IMR-90 (cell line): ENCODE measurements at regions not wholly inside any gene's neighbourhood (a gene's known extent, or its start where the extent isn't known, plus 50 kb on each side); places are given as distances from the start of the nearest gene placed in this dataset.

ENCODE experiments used
- ATAC-seq: fragments of 200-7000 bp; cut with Tn5 transposase; 2 replicates; pipeline ENCODE4 v1.9.1; 2020; ENCODE audit warnings: low read depth, mild to moderate bottlenecking, moderate library complexity
- BruUV-seq: library from RNA; stranded (reverse); fragments of 400-500 nt; replicated peaks from 2 replicates; lab custom pipeline; 2021; lab: Mats Ljungman, UMichigan
- CTCF ChIA-PET: fragments of 300-600 bp; formaldehyde crosslinking; extraction: SDS; loops from one replicate; lab custom pipeline; 2021; ENCODE audit warnings: antibody characterized with exemption; lab: Yijun Ruan, JAX
- POLR2A ChIA-PET: fragments of 300-600 bp; sonication (Branson Sonifier 250); formaldehyde crosslinking; loops from one replicate; lab custom pipeline; 2022; ENCODE audit warnings: antibody characterized with exemption; ENCODE audit not compliant: unreplicated experiment; lab: Charles Lee
- DNase-seq: peaks from one replicate; pipeline ENCODE4 v3.0.0; 2013
- H2AFZ ChIP-seq: replicated peaks from 2 replicates; pipeline ENCODE3; 2013; ENCODE audit warnings: low read length, mild to moderate bottlenecking; ENCODE audit not compliant: poor library complexity
- H2AK5ac ChIP-seq: 2 replicates; pipeline ENCODE4 v1.6.1; 2013; ENCODE audit warnings: low read depth, low read length, inconsistent platforms
- H2AK9ac ChIP-seq: replicated peaks from 2 replicates; pipeline ENCODE3; 2013; ENCODE audit warnings: mild to moderate bottlenecking, low read depth, low read length, moderate library complexity; ENCODE audit not compliant: poor library complexity
- H2BK120ac ChIP-seq: 2 replicates; pipeline ENCODE4 v1.6.1; 2013; ENCODE audit warnings: low read depth, low read length, inconsistent platforms
- H2BK15ac ChIP-seq: 3 replicates; pipeline ENCODE4 v1.6.1; 2013; ENCODE audit warnings: low read depth, low read length, inconsistent platforms
- H2BK20ac ChIP-seq: 2 replicates; pipeline ENCODE4 v1.6.1; 2013; ENCODE audit warnings: low read depth, mild to moderate bottlenecking, inconsistent platforms, low read length, moderate library complexity
- H2BK5ac ChIP-seq: 2 replicates; pipeline ENCODE4 v1.6.1; 2013; ENCODE audit warnings: mild to moderate bottlenecking, low read depth, low read length, inconsistent platforms; ENCODE audit not compliant: poor library complexity, severe bottlenecking
- H3K14ac ChIP-seq: replicated peaks from 2 replicates; pipeline ENCODE4 v1.6.1; 2013; ENCODE audit warnings: low read depth, low read length, inconsistent platforms
- H3K18ac ChIP-seq: 2 replicates; pipeline ENCODE4 v1.6.1; 2013; ENCODE audit warnings: low read depth, low read length, control low read depth
- H3K23ac ChIP-seq: 2 replicates; pipeline ENCODE4 v1.6.1; 2013; ENCODE audit warnings: low read depth, low read length, inconsistent platforms
- H3K27ac ChIP-seq: 2 replicates; pipeline ENCODE4 v1.5.1; 2013; ENCODE audit warnings: mild to moderate bottlenecking, control low read depth, low read length; ENCODE audit not compliant: insufficient read depth
- H3K27me3 ChIP-seq: 2 replicates; pipeline ENCODE4 v1.6.1; 2013; ENCODE audit warnings: low read length; ENCODE audit not compliant: control insufficient read depth, insufficient read depth
- H3K36me3 ChIP-seq: 2 replicates; pipeline ENCODE4 v1.6.1; 2013; ENCODE audit warnings: low read length, mixed read lengths; ENCODE audit not compliant: control insufficient read depth, insufficient read depth
- H3K4ac ChIP-seq: 2 replicates; pipeline ENCODE4 v1.6.1; 2013; ENCODE audit warnings: low read depth, low read length, inconsistent platforms
- H3K4me1 ChIP-seq: 2 replicates; pipeline ENCODE4 v1.6.1; 2013; ENCODE audit warnings: low read length, mixed read lengths; ENCODE audit not compliant: control insufficient read depth, insufficient read depth
- H3K4me2 ChIP-seq: 2 replicates; pipeline ENCODE4 v1.6.1; 2013; ENCODE audit warnings: low read depth, mild to moderate bottlenecking, control low read depth, low read length, moderate library complexity
- H3K4me3 ChIP-seq: 2 replicates; pipeline ENCODE4 v1.5.1; 2013; ENCODE audit warnings: low read depth, mild to moderate bottlenecking, control low read depth, low read length, moderate library complexity; ENCODE audit not compliant: insufficient read depth
- H3K56ac ChIP-seq: 2 replicates; pipeline ENCODE4 v1.6.1; 2013; ENCODE audit warnings: low read length, inconsistent platforms; ENCODE audit not compliant: insufficient read depth; ENCODE audit errors: extremely low read depth
- H3K79me1 ChIP-seq, 2 experiments: 2 replicates each; pipeline ENCODE4 v1.6.1; 2013; ENCODE audit warnings: low read length in 2 of 2, inconsistent platforms in 1 of 2, low read depth in 1 of 2
- H3K9ac ChIP-seq: 2 replicates; pipeline ENCODE4 v1.6.1; 2013; ENCODE audit warnings: low read depth, low read length, control low read depth
- H3K9me1 ChIP-seq: 2 replicates; pipeline ENCODE4 v1.6.1; 2013; ENCODE audit warnings: low read length, inconsistent platforms; ENCODE audit not compliant: insufficient read depth
- H3K9me3 ChIP-seq: 2 replicates; pipeline ENCODE4 v1.6.1; 2013; ENCODE audit warnings: low read length; ENCODE audit not compliant: control insufficient read depth, insufficient read depth
- H4K20me1 ChIP-seq: 2 replicates; pipeline ENCODE4 v1.6.1; 2013; ENCODE audit warnings: low read length, inconsistent platforms; ENCODE audit not compliant: insufficient read depth
- H4K5ac ChIP-seq: 2 replicates; pipeline ENCODE4 v1.6.1; 2013; ENCODE audit warnings: mild to moderate bottlenecking, low read depth, low read length, control low read depth
- H4K8ac ChIP-seq, 2 experiments: 2 replicates each; pipeline ENCODE4 v1.6.1; 2013; ENCODE audit warnings: low read depth in 2 of 2, low read length in 2 of 2, control low read depth in 1 of 2, inconsistent platforms in 1 of 2
- H4K91ac ChIP-seq: 2 replicates; pipeline ENCODE4 v1.6.1; 2013; ENCODE audit warnings: low read depth, low read length, inconsistent platforms; ENCODE audit not compliant: insufficient read depth
- BHLHE40 ChIP-seq: fragments of 150-350 bp; IDR thresholded peaks from 2 replicates; pipeline ENCODE4 v1.6.1; 2016; ENCODE audit warnings: mild to moderate bottlenecking, low read depth, low read length
- CEBPB ChIP-seq: IDR thresholded peaks from 2 replicates; pipeline ENCODE4 v1.6.1; 2012; ENCODE audit warnings: low read depth, low read length, improper control_type of control experiment
- CHD1 ChIP-seq: IDR thresholded peaks from 2 replicates; pipeline ENCODE4 v1.6.1; 2012; ENCODE audit warnings: low read depth, low read length, improper control_type of control experiment
- FOS ChIP-seq: fragments of 150-350 bp; IDR thresholded peaks from 2 replicates; pipeline ENCODE4 v1.6.1; 2016; ENCODE audit warnings: low read depth, low read length
- MAFK ChIP-seq: IDR thresholded peaks from 2 replicates; pipeline ENCODE4 v1.6.1; 2012; ENCODE audit warnings: low read depth, low read length, improper control_type of control experiment
- MXI1 ChIP-seq: IDR thresholded peaks from 2 replicates; pipeline ENCODE4 v1.6.1; 2012; ENCODE audit warnings: low read depth, mild to moderate bottlenecking, low read length, moderate library complexity, borderline replicate concordance
- RFX5 ChIP-seq: IDR thresholded peaks from 2 replicates; pipeline ENCODE4 v1.8.0; 2012; ENCODE audit warnings: low read depth, mild to moderate bottlenecking, low read length, moderate library complexity
- SMC3 ChIP-seq: fragments of 150-350 bp; IDR thresholded peaks from 2 replicates; pipeline ENCODE4 v1.6.1; 2016; ENCODE audit warnings: low read depth, mild to moderate bottlenecking, antibody characterized with exemption, low read length, moderate library complexity
- WGBS, 2 experiments: methylation state at CpG; one replicate each; pipeline versions ENCODE4 v1.1.5 to v1.1.7; 2013; ENCODE audit warnings: missing lambda C conversion rate in 2 of 2; ENCODE audit not compliant: insufficient read length in 1 of 2; ENCODE audit errors: extremely low coverage in 2 of 2; 5-methylcytosine and 5-hydroxymethylcytosine counted together
- dilution Hi-C: fragments of 300-500 bp; cut with HindIII; formaldehyde crosslinking; loops from one replicate; pipeline ENCODE4 v1.14.3; 2018; ENCODE audit warnings: low sequenced_read_pairs; ENCODE audit not compliant: unreplicated experiment
- in situ Hi-C: fragments of 300-500 bp; cut with MboI; formaldehyde crosslinking; loops from 3 replicates; pipeline ENCODE4 v1.14.3; 2019; ENCODE audit warnings: low sequenced_read_pairs, inconsistent platforms, mixed read lengths
- intact Hi-C: fragments of 100-400 bp; cut with micrococcal nuclease; formaldehyde crosslinking; loops from 2 replicates; pipeline ENCODE4 v1.10.0; 2022
- TF ChIP-seq, protein P1 (sequence below): fragments of 150-350 bp; IDR thresholded peaks from 2 replicates; pipeline ENCODE4 v1.6.1; 2017; ENCODE audit warnings: mild to moderate bottlenecking, antibody characterized with exemption, low read length, low read depth
- TF ChIP-seq, protein P2 (sequence below): conservative IDR thresholded peaks from 2 replicates; pipeline ENCODE4 v1.5.1; 2012; ENCODE audit warnings: mild to moderate bottlenecking, low read depth, low read length, improper control_type of control experiment

DNA sequence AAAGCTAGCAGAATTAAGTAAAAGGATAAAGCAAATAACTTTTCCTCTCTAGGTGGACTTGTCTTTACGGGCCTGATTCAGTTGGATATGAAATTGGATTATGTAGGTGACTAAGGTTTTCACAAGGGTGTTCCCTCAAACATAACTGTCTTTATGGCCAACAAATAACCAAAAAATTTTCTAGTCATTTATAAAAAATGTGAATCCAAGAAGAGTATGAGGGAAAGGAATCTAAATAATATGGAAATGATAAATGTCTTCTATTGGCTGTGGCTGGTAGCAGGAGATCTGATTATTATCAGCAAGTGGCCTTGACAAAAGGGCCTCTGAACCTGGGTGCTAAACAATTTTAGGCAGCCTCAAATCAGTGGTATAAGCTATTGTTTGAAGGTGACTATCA lies 594.0 kb upstream of the UBE2E2 start:
- no CpG with 5 or more reads among the region's 1 CpG for WGBS, 2 experiments
- no peak overlapping the region for H2BK20ac ChIP-seq
- H4K91ac ChIP-seq: no peak overlapping the region
- H3K4ac ChIP-seq: no peak overlapping the region
- no peak overlapping the region for H2AFZ ChIP-seq
- H2BK15ac ChIP-seq: no peak overlapping the region
- no peak overlapping the region for H2BK5ac ChIP-seq
- H3K9me1 ChIP-seq: no peaks in the 10 kb centered on the region
- H4K8ac ChIP-seq: no peak overlapping the region
- TF ChIP-seq FOS (no peak), CEBPB (no peak), CHD1 (no peak), RFX5 (no peak), SMC3 (no peak), MAFK (no peak), BHLHE40 (no peak), MXI1 (no peak)
- TF ChIP-seq, protein P1, sequence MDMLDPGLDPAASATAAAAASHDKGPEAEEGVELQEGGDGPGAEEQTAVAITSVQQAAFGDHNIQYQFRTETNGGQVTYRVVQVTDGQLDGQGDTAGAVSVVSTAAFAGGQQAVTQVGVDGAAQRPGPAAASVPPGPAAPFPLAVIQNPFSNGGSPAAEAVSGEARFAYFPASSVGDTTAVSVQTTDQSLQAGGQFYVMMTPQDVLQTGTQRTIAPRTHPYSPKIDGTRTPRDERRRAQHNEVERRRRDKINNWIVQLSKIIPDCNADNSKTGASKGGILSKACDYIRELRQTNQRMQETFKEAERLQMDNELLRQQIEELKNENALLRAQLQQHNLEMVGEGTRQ: no peak
- TF ChIP-seq, protein P2, sequence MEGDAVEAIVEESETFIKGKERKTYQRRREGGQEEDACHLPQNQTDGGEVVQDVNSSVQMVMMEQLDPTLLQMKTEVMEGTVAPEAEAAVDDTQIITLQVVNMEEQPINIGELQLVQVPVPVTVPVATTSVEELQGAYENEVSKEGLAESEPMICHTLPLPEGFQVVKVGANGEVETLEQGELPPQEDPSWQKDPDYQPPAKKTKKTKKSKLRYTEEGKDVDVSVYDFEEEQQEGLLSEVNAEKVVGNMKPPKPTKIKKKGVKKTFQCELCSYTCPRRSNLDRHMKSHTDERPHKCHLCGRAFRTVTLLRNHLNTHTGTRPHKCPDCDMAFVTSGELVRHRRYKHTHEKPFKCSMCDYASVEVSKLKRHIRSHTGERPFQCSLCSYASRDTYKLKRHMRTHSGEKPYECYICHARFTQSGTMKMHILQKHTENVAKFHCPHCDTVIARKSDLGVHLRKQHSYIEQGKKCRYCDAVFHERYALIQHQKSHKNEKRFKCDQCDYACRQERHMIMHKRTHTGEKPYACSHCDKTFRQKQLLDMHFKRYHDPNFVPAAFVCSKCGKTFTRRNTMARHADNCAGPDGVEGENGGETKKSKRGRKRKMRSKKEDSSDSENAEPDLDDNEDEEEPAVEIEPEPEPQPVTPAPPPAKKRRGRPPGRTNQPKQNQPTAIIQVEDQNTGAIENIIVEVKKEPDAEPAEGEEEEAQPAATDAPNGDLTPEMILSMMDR: no peak
- in situ Hi-C loops: no loop called here
- H3K4me1 ChIP-seq: no peaks in the 10 kb centered on the region
- H4K5ac ChIP-seq: no peak overlapping the region
- no peaks in the 10 kb centered on the region for H4K20me1 ChIP-seq
- H3K9ac ChIP-seq: no peak overlapping the region
- H3K4me3 ChIP-seq: no peak overlapping the region
- no peak overlapping the region for H3K18ac ChIP-seq
- no peaks in the 10 kb centered on the region for H3K27me3 ChIP-seq
- CTCF ChIA-PET: no interaction called here
- ATAC-seq (no peak), DNase-seq (no peak)
- no peak overlapping the region for H3K14ac ChIP-seq
- H3K4me2 ChIP-seq: no peak overlapping the region
- H3K36me3 ChIP-seq: no peaks in the 10 kb centered on the region
- H2AK5ac ChIP-seq: no peak overlapping the region
- dilution Hi-C loops: no loop called here
- POLR2A ChIA-PET: no interaction called here
- BruUV-seq: no TSS peak
- H2BK120ac ChIP-seq: no peak overlapping the region
- H3K56ac ChIP-seq: no peak overlapping the region
- no peak overlapping the region for H3K27ac ChIP-seq
- H3K9me3 ChIP-seq: no peaks in the 10 kb centered on the region
- H3K23ac ChIP-seq: no peak overlapping the region
- intact Hi-C loops: no loop called here
- H3K79me1 ChIP-seq: no peaks in the 10 kb centered on the region
- no peak overlapping the region for H2AK9ac ChIP-seq
